OCI-LY3 (cell line): ENCODE measurements at regions not wholly inside any gene's neighbourhood (a gene's known extent, or its start where the extent isn't known, plus 50 kb on each side); places are given as distances from the start of the nearest gene placed in this dataset.

Experiments
- H2AFZ ChIP-seq: fragments of 200-600, 300-600 bp; shearing (Covaris generic); 2 replicates; pipeline ENCODE4 v1.6.0; 2014; ENCODE audit warnings: antibody characterized with exemption, low read depth, low read length
- H3K27ac ChIP-seq: fragments of 200-600, 300-600 bp; sonication (generic); 2 replicates; pipeline ENCODE4 v1.5.1; 2014; ENCODE audit warnings: mild to moderate bottlenecking, low read length, moderate library complexity, mixed read lengths
- H3K27me3 ChIP-seq: fragments of 200-600, 300-600 bp; sonication (generic); 2 replicates; pipeline ENCODE4 v1.6.1; 2014; ENCODE audit warnings: low read depth, low read length, mixed read lengths
- H3K36me3 ChIP-seq: fragments of 200-600, 300-600 bp; sonication (generic); replicated peaks from 2 replicates; pipeline ENCODE3; 2014; ENCODE audit warnings: low read depth, low read length, mixed read lengths
- H3K4me1 ChIP-seq: fragments of 300-600, 200-600 bp; sonication (generic); 2 replicates; pipeline ENCODE4 v1.6.1; 2014; ENCODE audit warnings: low read length, mixed read lengths
- H3K4me2 ChIP-seq: fragments of 200-600, 300-600 bp; sonication (generic); 2 replicates; pipeline ENCODE4 v1.6.1; 2014; ENCODE audit warnings: low read length, mixed read lengths
- H3K4me3 ChIP-seq: fragments of 300-600, 200-600 bp; sonication (generic); 2 replicates; pipeline ENCODE4 v1.5.1; 2014; ENCODE audit warnings: antibody characterized with exemption, mild to moderate bottlenecking, low read length, moderate library complexity
- H3K79me2 ChIP-seq: fragments of 300-600, 200-600 bp; shearing (Covaris generic); 2 replicates; pipeline ENCODE4 v1.6.1; 2014; ENCODE audit warnings: mild to moderate bottlenecking, low read length, mixed read lengths
- H3K9ac ChIP-seq: fragments of 300-600, 200-600 bp; shearing (Covaris generic); 2 replicates; pipeline ENCODE4 v1.6.0; 2014; ENCODE audit warnings: mild to moderate bottlenecking, low read length, moderate library complexity
- H3K9me3 ChIP-seq: fragments of 200-600, 300-600 bp; shearing (Covaris generic); 2 replicates; pipeline ENCODE4 v1.6.1; 2014; ENCODE audit warnings: low read length, mixed read lengths; ENCODE audit not compliant: insufficient read depth
- H4K20me1 ChIP-seq: fragments of 200-600, 300-600 bp; sonication (generic); 2 replicates; pipeline ENCODE4 v1.6.1; 2016; ENCODE audit warnings: low read length, mixed read lengths; ENCODE audit not compliant: insufficient read depth
- EZH2phosphoT487 ChIP-seq: fragments of 200-600 bp; shearing (Covaris generic); IDR thresholded peaks from 2 replicates; pipeline ENCODE4 v1.6.1; 2018; ENCODE audit warnings: antibody characterized with exemption, mixed run types, low read depth
- TF ChIP-seq, protein P1 (sequence below): fragments of 200-600, 300-600 bp; sonication (generic); IDR thresholded peaks from 2 replicates; pipeline ENCODE4 v1.5.1; 2014; ENCODE audit warnings: antibody characterized with exemption, low read length, low read depth

GRCh38 chr14:27371209-27371608, 773.4 kb upstream of the NOVA1 start:
- Histone ChIP-seq H3K4me3 (no peak overlapping the region), H3K4me2 (no peak overlapping the region), H3K79me2 (no peaks in the 10 kb centered on the region), H3K4me1 (no peaks in the 10 kb centered on the region), H3K27ac (no peak overlapping the region), H3K9me3 (no peaks in the 10 kb centered on the region), H4K20me1 (no peaks in the 10 kb centered on the region), H3K36me3 (no peaks in the 10 kb centered on the region), H2AFZ (no peak overlapping the region), H3K9ac (no peak overlapping the region), H3K27me3 (no peaks in the 10 kb centered on the region)
- TF ChIP-seq, protein P1, sequence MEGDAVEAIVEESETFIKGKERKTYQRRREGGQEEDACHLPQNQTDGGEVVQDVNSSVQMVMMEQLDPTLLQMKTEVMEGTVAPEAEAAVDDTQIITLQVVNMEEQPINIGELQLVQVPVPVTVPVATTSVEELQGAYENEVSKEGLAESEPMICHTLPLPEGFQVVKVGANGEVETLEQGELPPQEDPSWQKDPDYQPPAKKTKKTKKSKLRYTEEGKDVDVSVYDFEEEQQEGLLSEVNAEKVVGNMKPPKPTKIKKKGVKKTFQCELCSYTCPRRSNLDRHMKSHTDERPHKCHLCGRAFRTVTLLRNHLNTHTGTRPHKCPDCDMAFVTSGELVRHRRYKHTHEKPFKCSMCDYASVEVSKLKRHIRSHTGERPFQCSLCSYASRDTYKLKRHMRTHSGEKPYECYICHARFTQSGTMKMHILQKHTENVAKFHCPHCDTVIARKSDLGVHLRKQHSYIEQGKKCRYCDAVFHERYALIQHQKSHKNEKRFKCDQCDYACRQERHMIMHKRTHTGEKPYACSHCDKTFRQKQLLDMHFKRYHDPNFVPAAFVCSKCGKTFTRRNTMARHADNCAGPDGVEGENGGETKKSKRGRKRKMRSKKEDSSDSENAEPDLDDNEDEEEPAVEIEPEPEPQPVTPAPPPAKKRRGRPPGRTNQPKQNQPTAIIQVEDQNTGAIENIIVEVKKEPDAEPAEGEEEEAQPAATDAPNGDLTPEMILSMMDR = no peak
- no peak for TF ChIP-seq EZH2phosphoT487

- no peaks in the 10 kb centered on the region for H3K36me3 ChIP-seq
- H3K4me3 ChIP-seq = no peak overlapping the region
- no peaks in the 10 kb centered on the region for H3K79me2 ChIP-seq
- no peaks in the 10 kb centered on the region for H3K4me1 ChIP-seq
- no peak overlapping the region for H3K27ac ChIP-seq
- H4K20me1 ChIP-seq = no peaks in the 10 kb centered on the region
- no peak overlapping the region for H3K4me2 ChIP-seq
- H3K9me3 ChIP-seq = no peaks in the 10 kb centered on the region
- no peak for TF ChIP-seq EZH2phosphoT487
- TF ChIP-seq, protein P1 = no peak
- no peaks in the 10 kb centered on the region for H3K27me3 ChIP-seq
- H3K9ac ChIP-seq = no peak overlapping the region
- H2AFZ ChIP-seq = no peak overlapping the region
Observed at GRCh38 chr14:27371868-27372267, 774.0 kb upstream of the NOVA1 start.

- Histone ChIP-seq H2AFZ (no peak overlapping the region), H3K9me3 (no peaks in the 10 kb centered on the region), H3K27ac (no peak overlapping the region), H3K4me1 (no peaks in the 10 kb centered on the region), H3K9ac (no peak overlapping the region), H3K4me2 (no peak overlapping the region), H3K27me3 (no peaks in the 10 kb centered on the region), H3K36me3 (no peaks in the 10 kb centered on the region), H3K79me2 (no peaks in the 10 kb centered on the region), H3K4me3 (no peak overlapping the region), H4K20me1 (no peaks in the 10 kb centered on the region)
- TF ChIP-seq EZH2phosphoT487 = no peak
- TF ChIP-seq, protein P1 = no peak
Observed at GRCh38 chr14:27372771-27373170, 774.9 kb upstream of the NOVA1 start.

GRCh38 chr14:27384124-27384523, 786.3 kb upstream of the NOVA1 start:
- Histone ChIP-seq H3K4me3 (no peak overlapping the region), H3K27me3 (no peaks in the 10 kb centered on the region), H3K9me3 (no peaks in the 10 kb centered on the region), H2AFZ (no peak overlapping the region), H3K36me3 (no peaks in the 10 kb centered on the region), H3K4me2 (no peak overlapping the region), H3K4me1 (no peaks in the 10 kb centered on the region), H3K27ac (no peak overlapping the region), H3K79me2 (no peaks in the 10 kb centered on the region), H3K9ac (no peak overlapping the region), H4K20me1 (no peaks in the 10 kb centered on the region)
- TF ChIP-seq EZH2phosphoT487 = no peak
- TF ChIP-seq, protein P1 = no peak
